GM18520 (cell line): ENCODE measurements at regions not wholly inside any gene's neighbourhood (a gene's known extent, or its start where the extent isn't known, plus 50 kb on each side); places are given as distances from the start of the nearest gene placed in this dataset.
A peak's percentile ranks its signal among the peaks of the same experiment; 100 is the strongest.

Experiments used
- ATAC-seq: cut with Tn5 transposase; IDR thresholded peaks from one replicate; pipeline ENCODE4 v1.9.1; 2021; ENCODE audit not compliant: unreplicated experiment

DNA sequence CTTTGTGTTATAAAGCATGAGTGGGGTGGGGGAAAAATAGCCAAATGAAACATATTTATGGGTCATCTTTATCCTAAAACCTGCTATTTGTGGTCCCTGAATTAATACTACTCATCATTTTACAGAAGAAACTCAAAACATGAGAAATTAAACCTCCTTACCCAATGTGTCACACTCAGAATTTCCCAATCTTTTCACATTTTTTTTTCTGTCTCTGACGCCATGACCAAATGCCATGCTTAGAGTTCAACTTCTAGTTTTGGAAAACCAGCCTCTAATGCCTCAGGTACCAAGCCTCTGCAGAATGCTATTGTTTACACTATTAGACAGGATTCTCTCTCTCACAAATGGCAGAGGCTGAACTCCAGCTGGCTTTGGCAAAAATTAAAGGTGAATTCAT, 505.5 kb upstream of the WWC1 start:
- ATAC-seq = no peak

DNA sequence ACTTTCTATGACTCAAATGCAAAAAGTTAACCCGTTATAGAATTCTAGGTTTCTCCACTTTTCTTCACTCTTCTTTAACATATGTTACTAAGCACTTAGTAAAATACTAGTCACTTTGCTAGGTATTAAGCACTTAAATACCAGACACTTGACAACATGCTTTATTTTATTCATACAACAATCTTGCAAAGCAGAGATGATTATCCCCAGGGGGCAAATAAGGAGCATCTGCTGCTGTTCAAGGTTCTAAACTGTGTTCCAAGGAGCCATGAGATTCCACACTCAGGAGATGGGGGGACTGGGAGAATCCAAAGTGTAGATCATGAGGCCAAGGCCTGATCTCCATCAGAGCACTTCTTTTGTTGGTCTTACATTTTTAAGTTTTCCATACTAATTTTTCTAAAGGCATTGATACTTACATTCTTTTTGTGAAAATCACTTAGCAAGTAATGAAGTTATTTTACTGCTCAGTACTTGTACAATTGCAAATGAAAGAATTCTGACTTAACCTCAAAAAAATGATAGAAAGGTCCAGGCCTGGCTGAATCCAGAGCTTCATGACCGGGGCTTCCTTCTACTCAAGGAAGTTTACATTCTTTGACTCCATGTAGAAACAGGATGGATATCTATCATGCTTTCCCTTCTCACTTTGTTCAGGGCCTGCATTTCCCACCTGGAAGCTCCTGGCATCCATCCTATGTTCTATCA, 504.4 kb upstream of the WWC1 start:
- no peak for ATAC-seq

DNA sequence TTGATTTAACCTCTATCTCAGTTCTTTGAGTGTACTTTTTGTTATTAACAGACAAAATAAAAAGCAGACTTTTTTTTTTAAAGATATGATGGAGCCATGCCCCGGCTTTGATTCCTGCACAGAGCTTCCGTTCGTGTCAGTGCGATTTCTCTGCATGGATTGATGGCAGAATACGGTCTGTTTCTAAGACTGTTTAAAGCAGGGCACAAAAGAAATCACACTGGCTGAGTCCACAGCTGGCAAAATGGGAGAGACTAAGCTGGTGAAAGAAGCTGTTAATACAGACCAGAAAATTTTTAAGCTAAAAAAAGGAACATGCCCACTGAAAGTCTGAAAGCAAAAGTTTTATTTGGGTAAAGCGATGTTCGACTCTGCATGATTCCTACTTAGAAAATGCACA, 501.4 kb upstream of the WWC1 start:
- ATAC-seq = no peak

DNA sequence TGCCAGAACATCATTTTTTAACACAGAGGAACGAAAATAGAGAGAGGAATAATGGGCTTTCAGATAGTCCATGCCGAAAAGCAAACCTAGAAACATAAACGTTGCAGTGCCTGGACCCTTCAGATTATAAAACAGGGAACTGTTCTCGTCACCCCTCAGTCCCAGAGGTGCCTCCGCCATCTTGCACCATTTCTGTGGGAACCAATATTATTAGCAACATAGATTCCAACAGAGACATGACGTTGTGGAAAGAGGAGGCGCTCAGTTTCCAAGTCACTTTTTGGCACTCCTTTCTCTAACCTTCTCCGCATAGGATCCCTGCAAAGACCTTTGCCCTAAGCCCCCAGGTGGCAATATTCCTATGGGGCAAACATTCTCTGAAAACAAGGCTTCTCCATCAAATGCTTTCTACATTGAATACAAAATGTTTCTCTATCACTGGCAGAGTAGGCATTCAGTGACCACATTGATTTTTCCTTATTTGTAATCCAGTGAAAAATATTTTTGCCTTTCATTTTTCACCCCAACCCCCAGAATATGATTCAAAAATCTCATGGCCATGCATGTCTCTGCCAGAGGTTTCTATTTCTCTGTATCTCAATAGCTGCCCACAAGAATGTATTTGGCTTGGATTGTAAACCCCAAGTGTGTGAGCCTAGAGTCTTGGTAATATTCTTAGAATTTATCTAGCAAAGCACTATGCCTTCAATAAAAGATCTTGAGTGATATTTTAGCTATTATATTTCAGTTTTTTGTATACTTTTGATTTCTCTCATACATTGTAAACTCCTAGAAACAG, 500.8 kb upstream of the WWC1 start:
- ATAC-seq = no peak

DNA sequence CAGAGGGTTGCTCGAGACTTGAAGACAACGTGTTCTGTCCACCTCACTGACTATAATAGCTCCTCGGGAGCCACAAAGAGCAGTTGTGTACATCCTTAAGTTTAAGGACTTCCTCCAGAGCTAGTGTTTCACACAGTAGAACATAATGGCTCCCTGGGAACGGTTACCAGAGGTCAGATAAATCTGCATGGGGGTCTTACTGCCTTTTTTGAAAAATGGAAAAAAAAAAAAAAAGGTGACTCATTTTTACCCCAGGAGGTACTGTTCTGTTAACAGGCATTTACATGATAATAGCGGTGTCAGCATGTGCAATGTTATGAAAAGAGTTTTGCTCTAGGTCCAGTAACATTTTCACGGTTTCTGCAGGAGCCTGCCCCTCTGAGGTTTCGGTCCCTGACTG, 498.9 kb upstream of the WWC1 start:
- ATAC-seq = no peak

DNA sequence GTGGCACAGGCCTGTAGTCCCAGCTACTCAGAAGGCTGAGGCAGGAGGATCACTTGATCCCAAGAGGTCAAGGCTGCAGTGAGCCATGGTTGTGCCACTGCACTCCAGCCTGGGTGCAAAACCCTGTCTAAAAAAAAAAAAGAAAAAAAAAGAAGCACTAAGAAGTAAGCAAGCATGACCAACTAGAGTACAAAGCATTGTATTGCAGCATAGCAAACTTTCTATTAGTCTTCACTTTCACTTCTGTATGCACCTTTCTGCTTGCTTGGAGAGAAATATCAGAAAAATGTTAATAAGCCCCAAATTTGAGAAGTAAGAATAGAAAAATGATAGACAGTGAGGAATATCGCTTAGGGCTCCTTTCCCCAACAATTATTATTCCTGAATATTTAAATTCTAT, 497.7 kb upstream of the WWC1 start:
- no peak for ATAC-seq

DNA sequence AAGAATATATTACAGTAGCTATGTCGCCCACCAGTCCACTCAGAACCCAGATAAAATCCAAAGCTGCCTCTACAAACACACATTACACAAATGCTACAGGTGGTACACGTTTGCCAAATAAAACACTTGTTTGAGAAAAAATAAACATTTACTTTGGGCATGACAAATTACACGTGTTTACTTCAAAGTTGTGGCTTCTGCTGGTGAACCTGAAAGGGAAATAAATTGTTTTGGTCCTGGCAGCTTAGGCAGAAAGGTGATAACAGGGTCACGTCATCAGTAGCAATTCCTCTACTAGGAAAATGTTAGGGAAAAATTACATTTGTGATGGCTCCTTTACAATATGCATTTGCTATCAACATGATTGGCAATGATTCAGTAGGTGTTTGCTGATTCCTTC, 497.3 kb upstream of the WWC1 start:
- ATAC-seq = no peak

DNA sequence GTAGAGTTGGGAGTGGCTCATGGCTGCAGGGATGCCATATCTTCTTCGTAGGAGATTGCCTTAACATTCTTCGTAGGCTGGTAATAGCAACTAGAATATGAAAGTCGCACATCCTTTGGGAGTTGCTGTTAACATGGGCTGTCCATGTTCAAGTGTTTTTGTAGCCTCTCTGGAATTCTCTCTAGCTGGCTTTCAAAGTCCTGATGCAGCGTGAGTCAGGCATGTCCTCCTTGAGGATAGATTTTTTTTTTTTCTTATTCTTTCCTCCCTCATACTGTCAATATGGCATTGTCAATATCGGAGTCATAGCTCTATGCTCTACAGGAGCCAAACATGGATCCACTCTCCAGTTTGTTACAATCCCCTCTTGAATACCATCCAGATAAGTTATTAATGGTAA, 494.8 kb upstream of the WWC1 start:
- ATAC-seq = no peak

DNA sequence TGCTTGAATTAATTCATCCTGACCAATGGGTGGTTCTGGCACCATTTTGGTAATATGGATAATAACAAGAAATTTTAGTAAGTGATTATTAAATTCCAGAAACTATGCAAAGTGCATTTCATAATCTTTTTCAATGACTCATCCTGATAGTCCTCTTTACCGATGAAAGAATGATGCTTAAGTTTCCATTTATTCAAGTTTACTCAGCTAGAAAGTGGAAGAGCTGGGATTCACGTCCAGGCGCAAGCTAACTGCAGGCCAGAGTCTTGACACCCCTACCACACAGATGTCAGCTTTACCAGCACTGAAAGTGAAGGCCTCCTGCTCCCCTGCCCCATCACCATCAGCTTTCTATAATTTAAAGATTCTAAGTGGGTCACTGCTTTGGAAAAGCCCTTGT, 493.5 kb upstream of the WWC1 start:
- ATAC-seq = no peak

DNA sequence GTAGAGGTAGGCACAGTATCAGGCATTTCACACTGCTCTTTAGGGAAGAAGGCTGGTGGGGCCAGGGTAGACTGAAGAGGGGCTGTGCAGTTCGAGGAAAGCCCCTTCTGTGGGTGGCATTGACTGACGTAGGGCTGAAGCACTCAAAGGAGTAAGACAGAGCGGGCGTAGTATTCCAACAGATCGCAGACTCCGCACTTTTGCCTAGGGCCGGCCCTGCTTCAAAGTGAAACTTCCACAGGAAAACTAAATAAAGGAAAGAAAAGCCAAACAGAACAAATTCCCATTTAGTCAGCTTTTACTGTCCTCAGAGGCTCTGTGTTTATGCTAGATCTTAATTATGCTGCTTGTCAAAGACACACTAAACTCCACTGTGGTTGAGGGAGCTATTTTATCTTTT, 493.0 kb upstream of the WWC1 start:
- no peak for ATAC-seq

DNA sequence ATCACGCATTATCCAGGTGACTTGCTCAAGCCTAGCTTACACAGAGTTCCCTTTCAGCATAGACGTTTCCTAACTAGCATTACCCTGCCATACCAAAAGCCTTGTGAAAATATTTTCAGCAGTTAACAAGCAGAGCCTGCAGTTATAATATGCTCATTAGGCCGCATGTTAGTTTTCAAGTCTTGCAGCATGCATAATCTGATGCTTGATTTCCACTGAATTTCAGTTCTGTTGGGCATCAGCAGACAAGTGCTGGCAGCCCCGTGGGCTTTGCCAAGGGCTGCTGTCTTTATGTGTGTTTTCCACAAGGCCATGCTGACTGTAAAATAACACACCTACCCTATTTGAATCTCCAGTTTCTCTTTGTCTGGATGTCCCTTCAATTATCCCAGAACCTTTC, 491.0 kb upstream of the WWC1 start:
- ATAC-seq = no peak

DNA sequence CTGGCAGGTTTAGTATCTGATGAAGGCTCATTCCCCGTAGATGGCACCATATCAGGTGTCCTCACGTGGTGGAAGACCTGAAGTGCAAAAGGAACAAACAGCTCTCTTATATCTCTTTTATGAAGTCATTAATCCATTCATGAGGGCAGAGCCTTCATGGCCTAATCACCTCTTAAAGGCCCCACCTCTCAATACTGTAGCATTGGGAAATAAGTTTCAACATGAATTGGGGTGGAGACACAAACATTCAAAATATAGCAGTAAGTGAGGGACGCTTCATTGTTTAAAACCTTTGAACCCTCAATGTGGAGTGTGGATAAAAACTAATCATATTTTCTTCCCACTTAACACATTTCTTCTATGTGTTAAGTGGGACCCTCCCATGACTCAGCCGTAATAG, 489.4 kb upstream of the WWC1 start:
- ATAC-seq = no peak

DNA sequence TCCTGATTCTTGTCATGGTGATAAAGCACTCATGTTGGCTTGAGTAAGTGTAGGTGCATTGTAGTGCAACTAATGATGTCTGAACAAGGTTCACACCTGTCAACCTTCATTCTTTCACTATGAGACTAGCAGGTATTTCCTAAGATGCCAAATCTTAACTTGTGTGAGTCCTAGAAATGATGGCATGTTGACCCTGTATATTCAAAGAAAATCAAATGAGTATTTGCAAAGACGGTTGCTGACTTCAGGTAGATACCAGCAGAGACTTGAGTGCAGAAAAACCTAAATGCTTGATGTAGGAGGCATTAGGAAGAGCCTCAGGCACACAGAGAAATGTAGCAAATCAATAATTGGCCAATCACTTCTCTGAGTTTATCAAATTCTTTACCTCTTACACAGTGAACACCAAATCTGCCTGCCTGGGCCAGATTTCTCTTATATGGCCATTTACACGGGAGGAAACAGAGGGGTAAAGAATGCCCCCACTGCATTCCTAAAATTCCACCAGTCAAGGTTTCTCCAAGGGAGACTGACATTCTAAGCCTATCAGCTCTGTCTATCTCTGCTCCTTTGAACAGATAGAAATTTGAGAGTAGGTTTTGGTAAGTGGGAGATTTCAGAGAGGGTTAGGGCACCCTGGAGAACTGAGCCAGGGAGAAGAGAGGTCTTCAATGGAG, 488.6 kb upstream of the WWC1 start:
- ATAC-seq = no peak

DNA sequence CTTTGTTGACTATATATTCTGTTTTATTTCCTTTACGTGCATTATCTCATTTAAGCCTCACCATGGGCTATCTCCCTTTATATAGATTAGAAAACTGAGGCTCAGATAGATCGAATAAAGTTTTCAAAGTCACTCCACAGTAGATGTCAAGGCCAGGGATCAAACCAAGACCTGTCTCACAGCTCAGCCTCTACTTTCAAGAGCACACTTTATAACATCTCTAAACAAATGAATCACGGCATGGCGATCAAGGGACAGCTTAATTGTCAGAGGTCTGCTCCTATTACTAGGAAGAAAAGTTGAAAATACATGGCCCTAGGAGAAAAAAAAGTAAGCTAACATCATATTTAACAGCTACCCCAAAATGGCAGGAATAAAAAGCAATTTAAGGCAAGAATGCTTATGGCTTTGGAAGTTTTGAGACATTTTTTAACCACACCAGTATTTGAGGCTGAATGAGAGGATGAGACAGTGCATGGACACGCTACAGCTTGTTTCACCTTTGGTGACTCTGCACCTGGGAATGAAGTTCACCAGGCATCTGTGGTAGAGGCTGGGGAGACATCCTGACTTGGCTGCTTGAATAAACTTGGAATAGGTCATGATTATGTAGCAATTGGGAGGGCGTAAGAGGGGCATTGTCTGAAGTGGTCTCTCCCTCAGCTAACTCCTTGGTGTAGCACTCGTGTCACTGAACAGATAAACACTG, 486.8 kb upstream of the WWC1 start:
- ATAC-seq = no peak

DNA sequence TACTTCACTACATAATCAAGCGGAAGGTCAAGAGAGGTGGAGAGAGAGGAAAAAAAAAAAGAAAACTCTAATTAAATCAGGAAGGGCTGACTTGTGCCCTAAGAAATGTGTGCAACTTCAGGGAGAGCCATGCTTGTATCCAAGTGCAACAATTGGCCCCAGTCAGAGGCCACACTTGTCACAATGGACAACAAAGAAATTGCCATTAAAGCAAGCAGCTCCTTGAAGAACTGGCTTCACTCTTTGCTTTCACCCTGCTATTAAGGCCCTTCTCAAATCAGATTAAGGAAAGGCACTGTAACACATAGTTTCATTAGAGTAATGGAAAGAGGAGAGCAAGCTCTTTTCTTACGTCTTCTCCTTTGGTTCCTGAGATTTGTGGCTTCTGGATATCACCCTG, 480.9 kb upstream of the WWC1 start:
- no peak for ATAC-seq

DNA sequence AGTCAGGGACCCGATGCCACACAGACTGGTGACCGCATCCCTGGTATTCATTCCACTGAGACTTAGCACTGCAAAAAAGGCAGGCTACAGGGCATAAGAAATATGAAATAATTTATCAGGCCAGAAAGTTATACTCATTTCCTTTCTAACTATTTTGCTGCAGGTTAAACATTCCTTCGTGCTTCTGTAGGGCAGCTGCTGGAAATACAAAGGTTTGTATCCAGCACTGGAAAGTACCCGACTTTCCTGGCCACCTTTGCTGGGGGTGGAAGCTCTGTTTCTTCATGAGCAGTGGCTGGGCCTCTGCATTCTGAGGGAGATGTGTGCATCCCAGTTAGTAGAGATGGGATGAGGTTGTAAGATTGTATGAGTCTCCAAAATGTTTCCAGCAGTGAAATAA, 478.6 kb upstream of the WWC1 start:
- no peak for ATAC-seq

DNA sequence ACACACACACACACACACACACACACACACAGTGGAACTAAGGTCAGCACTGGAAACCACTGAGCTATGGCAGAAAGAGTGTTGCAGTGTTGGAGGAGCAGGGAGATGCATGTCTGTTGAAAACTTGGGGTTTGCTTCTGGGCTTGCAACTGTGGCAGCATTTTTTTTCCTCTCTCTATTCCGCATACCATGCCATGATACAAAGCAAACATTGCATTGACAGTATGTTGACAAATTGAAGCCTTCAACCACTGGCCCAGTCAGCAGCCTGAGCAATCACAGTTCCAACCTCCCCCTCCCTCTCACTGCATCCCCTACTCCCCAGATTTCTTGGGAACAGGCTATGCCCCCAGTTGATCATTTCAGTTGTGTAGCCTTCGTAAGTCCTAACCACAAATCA, 478.1 kb upstream of the WWC1 start:
- ATAC-seq = no peak

DNA sequence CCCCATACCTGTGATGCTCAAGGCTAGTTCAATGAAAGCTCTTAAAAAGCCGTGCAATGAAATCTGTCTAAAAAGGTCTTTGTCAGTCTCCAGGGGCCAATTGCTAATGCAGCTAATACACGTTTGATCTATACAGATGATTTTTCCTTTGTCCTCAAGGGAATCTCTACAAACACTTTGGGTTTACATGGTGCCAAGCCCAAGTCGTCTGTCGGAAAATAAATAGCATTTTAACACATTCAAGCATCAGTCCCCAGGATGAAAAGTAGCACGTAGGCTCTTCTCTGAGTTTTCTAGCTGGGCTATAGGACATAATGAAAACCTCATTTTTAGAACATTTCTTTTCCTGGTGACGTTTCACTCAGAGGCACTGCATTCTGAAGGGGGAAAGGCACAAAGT, 477.4 kb upstream of the WWC1 start:
- no peak for ATAC-seq

DNA sequence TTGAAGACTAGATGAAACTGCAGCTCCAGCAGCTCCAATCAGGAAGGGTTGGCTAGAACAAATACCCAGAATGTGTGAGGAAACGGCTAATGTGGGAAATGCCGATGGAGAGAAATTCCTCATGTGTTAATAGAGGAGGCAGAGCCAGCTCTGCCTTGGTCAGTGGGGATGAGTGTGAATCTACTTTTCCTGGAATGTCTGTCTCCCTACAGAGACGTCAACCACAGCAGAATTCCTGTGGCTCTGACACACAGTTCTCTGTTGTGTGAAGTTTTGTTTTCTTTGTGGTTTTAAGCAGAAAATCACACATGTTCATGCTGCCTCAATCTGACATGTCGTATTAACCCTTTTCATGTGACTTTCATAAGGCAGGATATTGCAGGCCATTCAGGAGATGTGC, 476.6 kb upstream of the WWC1 start:
- no peak for ATAC-seq

DNA sequence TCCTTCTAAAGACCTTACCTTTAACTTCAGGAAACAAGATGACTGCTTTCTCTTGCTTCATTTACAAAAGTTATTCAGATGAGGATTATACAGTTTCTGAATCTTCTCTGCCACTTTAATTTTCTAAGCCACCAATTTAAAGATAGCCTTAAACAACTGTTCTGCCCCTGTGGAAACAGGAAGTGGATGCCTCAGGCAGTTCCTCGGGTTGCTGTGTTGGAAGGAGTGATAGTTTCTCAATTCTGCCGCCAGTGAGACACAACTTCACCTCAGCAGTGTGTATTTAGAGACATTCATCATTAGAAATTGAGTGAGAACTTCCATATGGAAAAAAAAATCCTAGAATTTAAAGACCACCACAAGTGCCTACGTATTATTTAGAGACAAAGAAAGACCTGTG, 475.1 kb upstream of the WWC1 start:
- no peak for ATAC-seq

DNA sequence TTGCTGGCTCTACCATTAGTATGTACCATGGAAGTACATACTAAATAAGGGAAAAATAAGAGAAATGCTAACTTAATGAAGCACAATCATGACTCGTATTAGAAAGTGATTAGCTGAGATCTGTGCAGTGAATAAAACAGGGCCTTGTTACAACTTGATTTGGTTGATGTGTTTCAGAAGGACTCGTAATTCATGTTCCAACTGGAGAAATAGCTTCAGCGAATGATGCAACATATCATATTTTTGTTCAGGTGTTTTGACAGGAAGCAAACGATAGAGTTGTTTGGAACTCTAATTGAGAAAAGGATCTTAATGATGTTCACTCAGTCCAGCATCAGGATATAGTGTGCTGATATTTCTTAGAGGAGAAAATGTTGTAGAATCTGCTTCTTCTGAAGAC, 474.6 kb upstream of the WWC1 start:
- ATAC-seq = no peak

DNA sequence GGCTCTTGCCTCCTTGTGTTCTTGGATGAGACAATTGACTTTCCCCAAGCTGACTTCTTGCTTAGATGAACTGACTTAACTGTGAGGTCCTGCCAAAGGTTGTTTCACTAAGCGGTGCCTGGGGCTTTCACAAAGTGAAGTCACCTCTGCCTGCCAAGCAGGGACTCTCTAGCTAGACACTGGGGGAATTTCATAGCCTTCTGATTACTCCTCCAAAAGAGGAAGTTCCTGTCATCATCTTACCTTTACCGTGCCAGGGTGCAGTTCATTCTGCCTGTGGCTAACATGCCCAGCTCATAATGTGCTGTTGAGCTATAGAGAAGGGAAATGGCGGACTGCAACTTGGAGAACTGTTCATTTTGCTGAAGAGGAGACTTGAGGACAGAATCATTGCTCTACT, 472.0 kb upstream of the WWC1 start:
- ATAC-seq = peak; percentile 99
